GM06990 (cell line): ENCODE measurements at regions not wholly inside any gene's neighbourhood (a gene's known extent, or its start where the extent isn't known, plus 50 kb on each side); places are given as distances from the start of the nearest gene placed in this dataset.

Experiments
- DNase-seq: peaks from one replicate; pipeline ENCODE4 v3.0.0-alpha.2; 2011; ENCODE audit not compliant: insufficient read length; ENCODE audit errors: extremely low read depth
- H3K27me3 ChIP-seq: replicated peaks from 2 replicates; pipeline ENCODE4 v1.6.0; 2011; ENCODE audit warnings: low read length; ENCODE audit not compliant: control insufficient read depth, insufficient read depth
- H3K36me3 ChIP-seq: 2 replicates; pipeline ENCODE4 v1.5.1; 2011; ENCODE audit warnings: low read length; ENCODE audit not compliant: control insufficient read depth, insufficient read depth
- H3K4me3 ChIP-seq: replicated peaks from 2 replicates; pipeline ENCODE4 v1.5.1; 2011; ENCODE audit warnings: low read depth, mild to moderate bottlenecking, control low read depth, low read length
- CTCF ChIP-seq: IDR thresholded peaks from 2 replicates; pipeline ENCODE4 v1.5.1; 2011; ENCODE audit warnings: low read length, control low read depth, mild to moderate bottlenecking, inconsistent platforms; ENCODE audit not compliant: insufficient read depth, poor library complexity, severe bottlenecking

- no peak for DNase-seq
- no peaks in the 10 kb centered on the region for H3K36me3 ChIP-seq
- no peaks in the 10 kb centered on the region for H3K27me3 ChIP-seq
- no peak for TF ChIP-seq CTCF
- H3K4me3 ChIP-seq: no peak overlapping the region
Measured at GRCh38 chr16:9408297-9408878, 316.9 kb downstream of the HAPSTR1 start.

GRCh38 chr16:9409560-9410493 is 318.4 kb downstream of the HAPSTR1 start:
- DNase-seq: no peak
- Histone ChIP-seq H3K27me3 (no peaks in the 10 kb centered on the region), H3K36me3 (no peaks in the 10 kb centered on the region), H3K4me3 (no peak overlapping the region)
- TF ChIP-seq CTCF: no peak

- Histone ChIP-seq H3K27me3 (no peaks in the 10 kb centered on the region), H3K4me3 (no peak overlapping the region)
- no peak for TF ChIP-seq CTCF
Measured at GRCh38 chr16:9411426-9411825, 320.0 kb downstream of the HAPSTR1 start.

GRCh38 chr16:9412031-9412914 is 320.8 kb downstream of the HAPSTR1 start:
- no peak for TF ChIP-seq CTCF
- no peak for DNase-seq
- Histone ChIP-seq H3K36me3 (no peaks in the 10 kb centered on the region), H3K4me3 (no peak overlapping the region), H3K27me3 (no peaks in the 10 kb centered on the region)

More at GRCh38 chr16:9411426-9411825, 320.0 kb downstream of the HAPSTR1 start:
- H3K36me3 ChIP-seq: no peaks in the 10 kb centered on the region
- DNase-seq: no peak

- no peak overlapping the region for H3K4me3 ChIP-seq
- H3K36me3 ChIP-seq: no peaks in the 10 kb centered on the region
- no peak for TF ChIP-seq CTCF
- no peak for DNase-seq
- no peaks in the 10 kb centered on the region for H3K27me3 ChIP-seq
Measured at GRCh38 chr16:9412915-9413264, 321.4 kb downstream of the HAPSTR1 start.
